ENCODE measurements at regions not wholly inside any gene's neighbourhood (a gene's known extent, or its start where the extent isn't known, plus 50 kb on each side); places are given as distances from the start of the nearest gene placed in this dataset.

- TF ChIP-seq CTCF (IDR thresholded peaks at IDR 0.05): no peak
- no peak for TF ChIP-seq EP300 (IDR thresholded peaks at IDR 0.05)
- no peak for TF ChIP-seq POLR2AphosphoS5 (IDR thresholded peaks at IDR 0.05)
Measured at GRCh38 chr1:29500651-29501050, 264.3 kb downstream of the PTPRU start.

Measured in upper lobe of left lung (tissue), 4 donors.